ENCODE measurements at regions not wholly inside any gene's neighbourhood (a gene's known extent, or its start where the extent isn't known, plus 50 kb on each side); places are given as distances from the start of the nearest gene placed in this dataset.
"Not testable (repeated sequence)": the region's sequence is repeated elsewhere in the genome, so short reads cannot be mapped to it uniquely, and the experiment has no call there.

DNA sequence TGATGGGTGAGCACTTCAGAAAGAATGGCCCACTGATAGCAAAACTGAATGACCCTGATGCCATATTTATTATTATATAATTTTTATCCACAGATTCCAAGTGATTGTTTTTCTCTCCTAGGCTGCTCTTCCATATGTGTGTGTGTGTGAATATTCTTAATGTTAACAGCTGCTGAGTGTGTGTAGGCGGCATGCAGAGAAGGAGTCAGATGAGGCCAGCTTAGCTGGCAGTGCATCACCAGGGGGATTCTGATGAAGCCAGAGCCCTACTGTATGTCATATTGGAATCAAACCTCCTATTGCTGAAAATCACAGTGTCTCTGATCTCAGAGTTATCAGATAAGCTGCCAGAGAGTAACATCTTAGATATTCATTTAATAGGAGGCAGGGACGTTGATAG is 177.1 kb downstream of the DMAC1 start:
- DNase-seq (ENCODE audit: low read depth in 2 of 2): no peak

DNA sequence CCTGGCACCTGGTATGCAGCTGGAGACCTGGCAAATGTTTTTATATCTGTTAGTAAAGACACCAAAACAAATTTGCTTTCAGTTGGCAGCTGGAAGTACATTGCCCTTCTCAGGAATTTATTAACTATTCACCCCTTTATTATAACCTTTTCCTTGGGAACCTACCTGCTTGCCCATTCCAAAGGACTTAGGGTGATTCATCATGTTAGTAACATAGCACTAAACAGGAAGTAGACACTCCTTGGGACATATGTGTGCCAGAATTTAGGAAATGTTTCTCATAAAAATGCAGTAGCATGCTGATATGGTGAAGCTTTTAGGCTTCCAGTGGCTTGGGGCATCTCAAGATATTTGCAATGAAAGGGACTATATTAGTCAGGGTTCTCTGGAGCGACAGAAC is 184.2 kb downstream of the DMAC1 start:
- DNase-seq (ENCODE audit: low read depth in 2 of 2): no peak

DNA sequence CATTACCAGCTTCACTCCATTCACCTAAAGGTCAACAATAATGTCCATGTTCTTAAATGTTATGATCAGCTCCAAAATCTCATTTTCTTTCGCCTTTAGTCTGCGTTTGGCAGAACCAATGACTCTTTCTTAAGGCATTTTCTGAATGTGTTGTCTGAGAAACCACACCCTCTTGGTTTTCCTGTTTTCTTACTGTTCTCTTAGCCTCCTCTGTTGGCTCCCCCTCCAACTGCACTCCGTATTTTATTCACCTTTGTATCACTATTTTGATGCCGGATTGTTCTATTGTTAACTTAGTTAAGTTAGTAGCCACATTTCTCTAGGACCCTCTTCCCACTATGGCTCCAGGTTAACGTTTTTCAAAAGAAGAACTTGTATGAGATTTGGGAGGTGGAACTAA is 185.6 kb downstream of the DMAC1 start:
- no peak for DNase-seq (ENCODE audit: low read depth in 2 of 2)

- DNase-seq (ENCODE audit: low read depth in 2 of 2): peak; percentile 45 to 52
Measured at GRCh38 chr9:7608261-7608660, 191.3 kb downstream of the DMAC1 start.

DNA sequence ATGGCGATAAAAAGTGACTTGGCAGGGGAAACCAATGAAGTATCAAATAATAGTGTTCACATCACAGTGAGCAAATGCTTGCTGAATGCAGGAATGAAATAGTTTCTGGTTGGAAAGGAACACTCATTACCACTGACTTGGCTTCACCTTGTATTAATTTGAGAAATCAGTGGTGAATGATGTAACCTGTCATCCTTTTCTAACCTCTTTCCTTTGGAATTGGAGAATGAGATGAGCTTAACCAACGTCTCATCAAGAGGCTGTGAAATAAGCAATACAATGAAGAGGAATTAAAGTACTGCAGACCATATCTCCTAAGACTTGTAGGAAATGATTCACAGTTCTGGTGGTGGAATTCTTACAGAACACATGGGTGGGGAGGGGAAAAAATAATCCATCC is 192.2 kb downstream of the DMAC1 start:
- peak; percentile 45 to 49 for DNase-seq (ENCODE audit: low read depth in 2 of 2)

- peak; percentile 36 to 45 for DNase-seq (ENCODE audit: low read depth in 2 of 2)
Measured at GRCh38 chr9:7606591-7606990, 193.0 kb downstream of the DMAC1 start.

DNA sequence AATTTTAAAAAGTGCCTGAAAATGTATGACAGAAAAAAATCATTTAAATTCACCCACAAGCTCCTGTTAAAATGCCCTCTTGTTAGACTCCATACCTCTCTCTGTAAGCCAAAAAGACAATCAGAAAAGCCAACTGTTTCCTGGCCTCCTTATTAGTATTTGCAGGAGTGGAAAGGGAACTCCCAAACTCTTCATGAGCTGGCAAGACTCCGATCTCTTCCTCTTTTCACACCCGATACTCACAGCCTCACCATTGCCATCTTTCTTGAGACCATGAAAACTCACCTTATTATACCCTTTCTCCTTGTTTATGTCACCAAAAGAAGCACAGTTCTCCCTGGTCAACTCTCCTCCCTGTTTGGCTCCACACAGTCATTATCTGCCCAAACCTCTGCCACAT is 197.8 kb downstream of the DMAC1 start:
- DNase-seq (ENCODE audit: low read depth in 2 of 2): no peak

GRCh38 chr9:7597716-7598115 is 201.9 kb downstream of the DMAC1 start:
- no peak for DNase-seq (ENCODE audit: low read depth in 2 of 2)

DNA sequence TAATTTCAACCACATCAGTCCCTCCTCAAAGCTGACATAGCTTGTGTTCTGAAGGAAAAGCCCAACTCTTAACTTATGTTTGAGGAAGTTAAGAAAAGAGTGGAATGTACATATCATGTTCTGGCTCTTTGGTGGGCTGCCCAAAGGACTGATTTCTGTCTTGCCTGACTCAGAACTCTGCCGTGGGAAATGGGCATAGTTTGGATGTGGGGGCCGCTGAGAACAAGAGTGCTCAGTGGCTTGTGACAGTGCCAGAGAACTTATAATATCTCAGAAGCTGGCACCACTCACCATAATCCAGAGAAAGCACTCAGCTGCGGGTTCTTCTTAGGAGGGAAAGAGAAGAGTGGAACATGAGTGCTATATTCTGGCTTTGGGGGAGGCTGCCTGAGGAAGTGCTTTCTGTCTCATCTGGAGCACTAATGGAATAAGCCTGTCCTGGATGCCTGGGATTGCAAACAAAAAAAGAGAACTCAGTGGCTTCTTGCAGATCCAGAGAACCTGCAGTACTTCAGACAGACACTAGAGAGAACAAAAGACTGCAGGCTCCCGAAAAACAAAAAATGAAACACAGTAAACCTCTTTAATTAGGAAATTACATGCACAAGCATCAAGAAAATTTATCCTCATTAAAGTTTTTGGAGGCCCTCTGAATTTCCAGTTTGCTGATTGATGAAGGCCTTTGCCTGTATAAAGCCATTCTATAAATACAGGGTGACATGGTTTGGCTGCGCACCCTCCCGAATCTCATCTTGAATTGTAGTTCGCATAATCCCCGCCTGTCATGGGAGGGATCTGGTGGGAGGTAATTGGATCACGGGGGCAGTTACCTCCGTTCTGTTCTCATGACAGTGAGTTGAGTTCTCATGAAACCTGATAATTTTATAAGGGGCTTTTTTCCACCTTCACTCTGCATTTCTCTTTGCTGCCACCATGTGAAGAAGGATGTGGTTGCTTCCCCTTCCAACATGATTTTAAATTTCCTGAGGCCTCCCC is 207.0 kb downstream of the DMAC1 start:
- no peak for DNase-seq (ENCODE audit: low read depth in 2 of 2)

- no peak for DNase-seq (ENCODE audit: low read depth in 2 of 2)
Measured at GRCh38 chr9:7591501-7591900, 208.1 kb downstream of the DMAC1 start.

GRCh38 chr9:7580568-7580967 is 219.0 kb downstream of the DMAC1 start:
- no peak for DNase-seq (ENCODE audit: low read depth in 2 of 2)

GRCh38 chr9:7579351-7579750 is 220.2 kb downstream of the DMAC1 start:
- DNase-seq (ENCODE audit: low read depth in 2 of 2): no peak

DNA sequence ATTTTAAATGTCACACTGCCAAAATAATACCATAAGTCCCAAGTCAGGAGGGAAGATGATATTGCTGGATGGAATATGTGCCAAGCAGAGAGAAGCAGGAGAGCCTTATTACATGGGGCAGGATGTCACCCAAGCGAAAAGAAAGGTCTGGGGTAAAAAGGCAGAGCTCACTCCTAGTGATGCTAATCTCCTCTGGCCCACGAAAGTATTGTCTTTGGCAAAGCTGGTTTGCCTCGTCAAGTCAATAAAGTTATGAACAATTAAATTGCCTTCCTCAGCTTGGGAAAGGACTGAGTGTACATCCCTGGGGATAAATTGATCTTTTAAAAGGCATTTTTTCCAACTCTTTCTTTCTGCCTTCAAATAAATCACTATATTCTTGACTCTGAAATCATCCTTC is 220.6 kb downstream of the DMAC1 start:
- no peak for DNase-seq (ENCODE audit: low read depth in 2 of 2)

DNA sequence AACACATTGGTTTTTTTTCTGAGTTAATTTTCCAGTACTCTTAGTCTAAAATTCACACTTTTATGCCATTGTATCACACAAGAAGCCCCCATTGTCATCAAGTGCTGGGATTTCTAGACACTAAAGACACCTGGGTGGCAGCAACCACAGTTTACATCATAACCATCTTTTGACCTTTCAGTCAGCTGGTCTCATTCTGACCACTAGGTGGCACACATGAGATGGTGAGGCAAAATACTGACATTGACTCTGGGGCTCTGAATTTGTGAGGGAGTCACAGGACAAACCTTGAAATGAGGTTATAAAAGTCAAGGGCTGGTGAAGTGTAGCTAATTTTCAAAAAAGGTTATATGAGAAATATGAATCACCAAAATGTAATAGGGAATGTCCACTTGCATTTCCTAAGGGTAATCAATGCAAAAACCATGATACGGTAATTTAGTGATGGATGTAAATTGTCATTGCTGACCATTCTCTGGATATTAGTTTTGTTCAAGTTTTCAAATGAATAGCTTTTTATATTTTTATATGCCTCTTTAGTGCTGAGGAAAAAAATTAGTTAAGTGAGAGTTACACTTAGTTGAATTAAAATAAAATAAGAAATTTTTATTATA is 229.4 kb downstream of the DMAC1 start:
- peak; percentile 23 to 30 for DNase-seq (ENCODE audit: low read depth in 2 of 2)

DNA sequence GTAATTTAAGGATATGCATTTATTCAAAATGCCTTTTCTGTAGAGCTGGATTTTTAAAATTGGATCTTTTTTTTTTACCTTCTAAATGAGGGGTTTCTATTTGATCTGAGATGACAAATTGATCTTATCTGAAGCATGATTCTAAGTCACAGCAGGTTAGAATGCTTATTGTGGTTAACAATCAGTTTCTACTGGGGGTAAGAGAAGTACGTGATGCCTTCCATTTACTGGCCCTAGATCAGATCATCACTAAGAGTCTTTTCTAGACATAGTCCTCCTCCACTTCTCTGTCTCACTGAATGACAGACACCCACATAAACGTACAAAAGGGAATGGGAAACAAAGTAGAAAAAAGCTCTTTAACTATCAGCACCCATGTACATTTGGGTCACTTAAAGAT is 231.9 kb downstream of the DMAC1 start:
- DNase-seq (ENCODE audit: low read depth in 2 of 2): no peak

DNA sequence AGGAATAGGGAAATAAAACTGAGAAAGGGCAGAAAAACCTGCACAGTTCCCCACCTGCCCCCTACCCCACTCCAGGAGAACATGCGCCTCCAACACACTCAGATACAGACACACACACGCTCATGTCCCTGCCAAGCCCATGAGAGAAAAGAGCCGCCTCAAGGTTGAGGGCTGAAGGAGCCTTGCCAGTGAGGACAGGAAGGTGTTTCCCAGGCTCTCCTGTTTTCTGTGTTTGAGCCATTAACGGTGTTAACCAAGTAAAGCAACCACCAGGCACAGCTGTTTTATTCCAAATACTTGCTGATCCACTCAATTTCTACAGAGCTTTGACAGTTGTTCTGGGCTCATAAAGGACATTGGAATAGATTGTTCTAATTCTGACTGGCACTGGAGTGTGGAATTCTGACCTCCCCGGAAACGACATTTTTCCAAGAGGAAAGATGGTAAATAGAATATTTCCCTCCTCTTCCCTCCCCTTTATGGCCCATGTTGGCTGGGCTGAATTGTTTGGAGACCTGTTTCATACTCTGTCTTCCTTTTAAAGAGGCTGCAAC is 238.0 kb downstream of the DMAC1 start:
- DNase-seq (ENCODE audit: low read depth in 2 of 2): no peak

- DNase-seq (ENCODE audit: low read depth in 2 of 2): no peak
Measured at GRCh38 chr9:7560669-7561305, 238.8 kb downstream of the DMAC1 start.

GRCh38 chr9:7554699-7555098 is 244.9 kb downstream of the DMAC1 start:
- no peak for DNase-seq (ENCODE audit: low read depth in 2 of 2)

GRCh38 chr9:7552706-7553105 is 246.9 kb downstream of the DMAC1 start:
- not testable (repeated sequence) for DNase-seq (ENCODE audit: low read depth in 2 of 2)

GRCh38 chr9:7549249-7549648 is 250.3 kb downstream of the DMAC1 start:
- DNase-seq (ENCODE audit: low read depth in 2 of 2): peak in 1 of 2 experiments; percentile 6

GRCh38 chr9:7546261-7546660 is 253.3 kb downstream of the DMAC1 start:
- no peak for DNase-seq (ENCODE audit: low read depth in 2 of 2)

Measured in fibroblast of skin of left quadriceps (primary cell).